H9 (cell line): ENCODE measurements at regions not wholly inside any gene's neighbourhood (a gene's known extent, or its start where the extent isn't known, plus 50 kb on each side); places are given as distances from the start of the nearest gene placed in this dataset.

Source experiments
- DNase-seq: peaks from one replicate; pipeline ENCODE4 v3.0.0-alpha.2; 2017
- H2AFZ ChIP-seq: one replicate; pipeline ENCODE4 v1.6.1; 2013; ENCODE audit warnings: mild to moderate bottlenecking, low read length, control low read depth, moderate library complexity
- H2AK5ac ChIP-seq: 2 replicates; pipeline ENCODE4 v1.6.1; 2013; ENCODE audit warnings: low read length, control low read depth, mixed read lengths; ENCODE audit not compliant: insufficient read length
- H2BK120ac ChIP-seq: one replicate; pipeline ENCODE4 v1.6.1; 2013; ENCODE audit warnings: low read depth, mild to moderate bottlenecking, low read length, control low read depth, inconsistent platforms; ENCODE audit not compliant: poor library complexity, severe bottlenecking
- H2BK12ac ChIP-seq: 2 replicates; pipeline ENCODE4 v1.6.1; 2013; ENCODE audit warnings: low read length, control low read depth, mixed read lengths, low read depth; ENCODE audit not compliant: insufficient read length
- H2BK15ac ChIP-seq: 2 replicates; pipeline ENCODE4 v1.6.1; 2013; ENCODE audit warnings: low read depth, low read length, control low read depth
- H2BK20ac ChIP-seq: one replicate; pipeline ENCODE4 v1.6.1; 2013; ENCODE audit warnings: low read depth, mild to moderate bottlenecking, low read length, control low read depth, inconsistent platforms; ENCODE audit not compliant: poor library complexity, severe bottlenecking
- H2BK5ac ChIP-seq: 2 replicates; pipeline ENCODE4 v1.6.1; 2013; ENCODE audit warnings: low read length, control low read depth, mixed read lengths; ENCODE audit not compliant: insufficient read length
- H3K14ac ChIP-seq: 2 replicates; pipeline ENCODE4 v1.6.1; 2013; ENCODE audit warnings: low read length, control low read depth; ENCODE audit not compliant: insufficient read depth
- H3K18ac ChIP-seq: 2 replicates; pipeline ENCODE4 v1.6.1; 2013; ENCODE audit warnings: low read depth, mild to moderate bottlenecking, mixed read lengths, low read length, control low read depth; ENCODE audit not compliant: insufficient read length
- H3K23ac ChIP-seq: 2 replicates; pipeline ENCODE4 v1.6.1; 2013; ENCODE audit warnings: low read length, control low read depth, mixed read lengths, low read depth; ENCODE audit not compliant: insufficient read length
- H3K23me2 ChIP-seq: 2 replicates; pipeline ENCODE4 v1.6.1; 2013; ENCODE audit warnings: low read depth, mild to moderate bottlenecking, mixed read lengths, low read length, control low read depth; ENCODE audit not compliant: insufficient read length, poor library complexity, severe bottlenecking
- H3K27ac ChIP-seq: 2 replicates; pipeline ENCODE4 v1.5.1; 2013; ENCODE audit warnings: low read length, control low read depth, mixed read lengths, low read depth; ENCODE audit not compliant: insufficient read length
- H3K27me3 ChIP-seq: 2 replicates; pipeline ENCODE4 v1.6.1; 2013; ENCODE audit warnings: low read length, control low read depth, inconsistent platforms; ENCODE audit not compliant: insufficient read depth
- H3K4ac ChIP-seq: 2 replicates; pipeline ENCODE4 v1.6.1; 2013; ENCODE audit warnings: low read depth, mild to moderate bottlenecking, control low read depth, inconsistent platforms, low read length, moderate library complexity
- H3K4me1 ChIP-seq: 2 replicates; pipeline ENCODE4 v1.6.1; 2013; ENCODE audit warnings: low read length, control low read depth, inconsistent platforms; ENCODE audit not compliant: insufficient read depth
- H3K4me2 ChIP-seq: 2 replicates; pipeline ENCODE4 v1.6.1; 2013; ENCODE audit warnings: low read length, control low read depth, mixed read lengths; ENCODE audit not compliant: insufficient read length, insufficient read depth
- H3K56ac ChIP-seq: 2 replicates; pipeline ENCODE4 v1.6.1; 2013; ENCODE audit warnings: low read depth, mild to moderate bottlenecking, mixed read lengths, low read length, control low read depth; ENCODE audit not compliant: insufficient read length
- H3K79me1 ChIP-seq: 2 replicates; pipeline ENCODE4 v1.6.1; 2013; ENCODE audit warnings: low read depth, mild to moderate bottlenecking, moderate library complexity, low read length, control low read depth, inconsistent platforms; ENCODE audit not compliant: insufficient read depth, poor library complexity, severe bottlenecking
- H3K79me2 ChIP-seq: 2 replicates; pipeline ENCODE4 v1.6.1; 2013; ENCODE audit warnings: low read length, control low read depth, inconsistent platforms; ENCODE audit not compliant: insufficient read depth
- H3K9ac ChIP-seq: 2 replicates; pipeline ENCODE4 v1.6.1; 2013; ENCODE audit warnings: low read length, control low read depth, mixed read lengths; ENCODE audit not compliant: insufficient read length; ENCODE audit errors: extremely low read depth
- H3K9me3 ChIP-seq: one replicate; pipeline ENCODE4 v1.6.1; 2013; ENCODE audit warnings: low read depth, low read length, inconsistent platforms; ENCODE audit not compliant: control insufficient read depth
- H3T11ph ChIP-seq: one replicate; pipeline ENCODE4 v1.6.1; 2013; ENCODE audit warnings: mild to moderate bottlenecking, low read length, control low read depth, inconsistent platforms
- H4K20me1 ChIP-seq: one replicate; pipeline ENCODE4 v1.6.1; 2013; ENCODE audit not compliant: control insufficient read depth, insufficient read length, insufficient read depth
- H4K5ac ChIP-seq: 2 replicates; pipeline ENCODE4 v1.6.1; 2013; ENCODE audit warnings: low read depth, mild to moderate bottlenecking, mixed read lengths, low read length, control low read depth; ENCODE audit not compliant: insufficient read length
- H4K8ac ChIP-seq: replicated peaks from 2 replicates; pipeline ENCODE4 v1.6.1; 2013; ENCODE audit warnings: low read length, control low read depth, mixed read lengths, low read depth; ENCODE audit not compliant: insufficient read length
- H4K91ac ChIP-seq: 2 replicates; pipeline ENCODE4 v1.6.1; 2013; ENCODE audit warnings: low read depth, mild to moderate bottlenecking, moderate library complexity, mixed read lengths, low read length, control low read depth; ENCODE audit not compliant: insufficient read length
- H3K27ac Mint-ChIP-seq, 3 experiments: 2 replicates in 2 of 3; 3 replicates in 1 of 3; pipeline ENCODE4 v1.8.0; 2020 to 2021; ENCODE audit warnings: mixed read lengths in 3 of 3, mild to moderate bottlenecking in 1 of 3, moderate library complexity in 1 of 3
- H3K27me3 Mint-ChIP-seq: 2 replicates; pipeline ENCODE4 v1.8.0; 2021; ENCODE audit warnings: low read depth, mild to moderate bottlenecking, moderate library complexity, mixed read lengths
- H3K36me3 Mint-ChIP-seq, 3 experiments: 2 replicates in 2 of 3; 3 replicates in 1 of 3; pipeline ENCODE4 v1.8.0; 2020 to 2021; ENCODE audit warnings: low read depth in 3 of 3, mixed read lengths in 3 of 3; ENCODE audit not compliant: insufficient read depth in 1 of 3
- H3K4me1 Mint-ChIP-seq, 2 experiments: 2 replicates each; pipeline ENCODE4 v1.8.0; 2020; ENCODE audit warnings: mixed read lengths in 2 of 2
- H3K4me3 Mint-ChIP-seq, 2 experiments: 2 replicates in 1 of 2; 3 replicates in 1 of 2; pipeline ENCODE4 v1.8.0; 2020 to 2021; ENCODE audit warnings: mild to moderate bottlenecking in 2 of 2, mixed read lengths in 2 of 2, moderate library complexity in 1 of 2
- H3K9me3 Mint-ChIP-seq, 2 experiments: 2 replicates in 1 of 2; 3 replicates in 1 of 2; pipeline ENCODE4 v1.8.0; 2020; ENCODE audit warnings: mild to moderate bottlenecking in 2 of 2, mixed read lengths in 2 of 2, moderate library complexity in 1 of 2
- CTCF ChIP-seq: fragments of 200-600 bp; sonication (generic); conservative IDR thresholded peaks from 3 replicates; pipeline ENCODE4 v1.8.0; 2021; ENCODE audit warnings: antibody characterized with exemption, mild to moderate bottlenecking
- WGBS: extraction: QIAGEN DNeasy Blood & Tissue Kit; methylation state at CpG from one replicate; pipeline ENCODE4 v1.1.7; 2013; ENCODE audit warnings: missing lambda C conversion rate, low lambda C conversion rate, mixed read lengths; ENCODE audit not compliant: insufficient read length; ENCODE audit errors: extremely low coverage; 5-methylcytosine and 5-hydroxymethylcytosine counted together

- TF ChIP-seq CTCF, result no peak
- no peak overlapping the region for H2AFZ ChIP-seq
- H3K79me2 ChIP-seq, result no peaks in the 10 kb centered on the region
- no peaks in the 10 kb centered on the region for H3K4me1 ChIP-seq
- Mint-ChIP-seq H3K36me3 (peaks cover 0 to 16% (median 5%) of the 10 kb centered on the region in 3 experiments; a peak in 4 of 7 replicates), H3K27me3 (peaks cover 10% of the 10 kb centered on the region), H3K9me3 (peaks cover 8 to 14% of the 10 kb centered on the region in 2 experiments; a peak in 4 of 5 replicates), H3K4me1 (peaks cover 0 to 2% of the 10 kb centered on the region in 2 experiments; a peak in 1 of 4 replicates), H3K4me3 (no peak overlapping the region), H3K27ac (no peak overlapping the region; a peak in 1 of 7 replicates)
- peaks cover 8% of the 10 kb centered on the region for H3K9me3 ChIP-seq
- no peak overlapping the region for H3K56ac ChIP-seq
- no peak overlapping the region for H3K4me2 ChIP-seq
- H3K27ac ChIP-seq, result no peak overlapping the region
- H2AK5ac ChIP-seq, result no peak overlapping the region
- no peak overlapping the region for H2BK15ac ChIP-seq
- H4K20me1 ChIP-seq, result no peaks in the 10 kb centered on the region
- WGBS, result no CpG with 5 or more reads among the region's 6 CpGs
- no peak overlapping the region for H2BK20ac ChIP-seq
- no peak overlapping the region for H3K9ac ChIP-seq
- no peak overlapping the region for H4K5ac ChIP-seq
- H3K14ac ChIP-seq, result no peak overlapping the region
- no peak overlapping the region for H4K91ac ChIP-seq
- H2BK5ac ChIP-seq, result no peak overlapping the region
- no peaks in the 10 kb centered on the region for H3K79me1 ChIP-seq
- no peak overlapping the region for H3T11ph ChIP-seq
- no peak overlapping the region for H4K8ac ChIP-seq
- no peak overlapping the region for H3K23ac ChIP-seq
- no peak overlapping the region for H2BK120ac ChIP-seq
- DNase-seq, result no peak
- no peak overlapping the region for H2BK12ac ChIP-seq
- no peaks in the 10 kb centered on the region for H3K23me2 ChIP-seq
- no peaks in the 10 kb centered on the region for H3K27me3 ChIP-seq
- no peak overlapping the region for H3K18ac ChIP-seq
- no peak overlapping the region for H3K4ac ChIP-seq
These were observed 86.0 kb upstream of the TP53I11 start for GRCh38 chr11:45036733-45037132.
